ENCODE measurements at regions not wholly inside any gene's neighbourhood (a gene's known extent, or its start where the extent isn't known, plus 50 kb on each side); places are given as distances from the start of the nearest gene placed in this dataset.

DNA sequence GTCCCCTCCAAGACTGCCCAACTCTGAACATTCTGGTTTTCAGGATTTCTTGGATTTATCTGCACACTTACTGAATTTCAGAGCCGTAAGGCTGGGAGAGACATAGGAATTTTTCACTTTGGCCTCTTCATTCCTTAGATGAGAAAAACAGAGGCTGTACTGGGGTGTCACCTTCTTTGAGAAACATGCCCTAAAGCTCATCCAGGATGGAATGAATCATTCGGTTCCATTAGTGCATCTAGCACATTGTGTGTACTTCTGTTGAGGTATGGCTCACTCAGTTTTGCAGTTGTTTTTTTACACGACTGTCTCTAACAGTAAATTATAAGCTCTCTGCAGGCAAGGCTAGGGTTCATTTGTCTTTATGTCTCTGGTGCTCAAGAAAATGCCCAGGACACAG, 383.4 kb downstream of the GATA3 start:
- POLR2A ChIA-PET = interaction anchor here (0.6 to 1.8 kb wide), 8 partner anchors 9 to 377 kb away, joined by 3 to 7 read pairs (median 4); no protein-coding TSS in a partner anchor

GRCh38 chr10:8438603-8439002, 384.1 kb downstream of the GATA3 start:
- no peaks in the 10 kb centered on the region for H3K27me3 ChIP-seq (ENCODE audit: control insufficient read depth in 1 of 2, insufficient read depth in 2 of 2, low read length in 2 of 2)
- no peaks in the 10 kb centered on the region for H3K9me3 ChIP-seq (ENCODE audit: control insufficient read depth in 1 of 2, insufficient read depth in 1 of 2, low read length in 2 of 2)
- no peak overlapping the region for H3K4me3 ChIP-seq (ENCODE audit: low read length)
- TF ChIP-seq, protein P1, sequence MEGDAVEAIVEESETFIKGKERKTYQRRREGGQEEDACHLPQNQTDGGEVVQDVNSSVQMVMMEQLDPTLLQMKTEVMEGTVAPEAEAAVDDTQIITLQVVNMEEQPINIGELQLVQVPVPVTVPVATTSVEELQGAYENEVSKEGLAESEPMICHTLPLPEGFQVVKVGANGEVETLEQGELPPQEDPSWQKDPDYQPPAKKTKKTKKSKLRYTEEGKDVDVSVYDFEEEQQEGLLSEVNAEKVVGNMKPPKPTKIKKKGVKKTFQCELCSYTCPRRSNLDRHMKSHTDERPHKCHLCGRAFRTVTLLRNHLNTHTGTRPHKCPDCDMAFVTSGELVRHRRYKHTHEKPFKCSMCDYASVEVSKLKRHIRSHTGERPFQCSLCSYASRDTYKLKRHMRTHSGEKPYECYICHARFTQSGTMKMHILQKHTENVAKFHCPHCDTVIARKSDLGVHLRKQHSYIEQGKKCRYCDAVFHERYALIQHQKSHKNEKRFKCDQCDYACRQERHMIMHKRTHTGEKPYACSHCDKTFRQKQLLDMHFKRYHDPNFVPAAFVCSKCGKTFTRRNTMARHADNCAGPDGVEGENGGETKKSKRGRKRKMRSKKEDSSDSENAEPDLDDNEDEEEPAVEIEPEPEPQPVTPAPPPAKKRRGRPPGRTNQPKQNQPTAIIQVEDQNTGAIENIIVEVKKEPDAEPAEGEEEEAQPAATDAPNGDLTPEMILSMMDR (IDR thresholded peaks at IDR 0.05) = no peak
- H3K36me3 ChIP-seq (ENCODE audit: insufficient read depth, low read length) = no peaks in the 10 kb centered on the region
- no peaks in the 10 kb centered on the region for H3K9me3 Mint-ChIP-seq
- DNase-seq (peak in 4 of 14 experiments; percentile 22 to 75 (median 57)), ATAC-seq (ENCODE audit: poor library complexity) (peak; percentile 78)
- H3K4me3 Mint-ChIP-seq = peak overlapping the region; percentile 21
- H3K27ac Mint-ChIP-seq = peak overlapping the region; percentile 54
- no peaks in the 10 kb centered on the region for H3K27me3 Mint-ChIP-seq
- H3K4me1 ChIP-seq (ENCODE audit: insufficient read depth, low read length) = peaks cover 23% of the 10 kb centered on the region
- intact Hi-C loops (cut with DNase I, micrococcal nuclease) = no loop called here
- no peaks in the 10 kb centered on the region for H3K36me3 Mint-ChIP-seq (ENCODE audit: low read depth)
- H3K4me1 Mint-ChIP-seq (ENCODE audit: low read depth) = peaks cover 30% of the 10 kb centered on the region
- CTCF ChIA-PET = interaction anchor here (1.0 kb wide), 1 partner anchor 11 kb away, joined by 3 read pairs; no protein-coding TSS in a partner anchor
- POLR2A ChIA-PET = interaction anchor here (0.6 to 1.8 kb wide), 9 partner anchors 10 to 378 kb away, joined by 3 to 7 read pairs (median 4); no protein-coding TSS in a partner anchor
- no peak overlapping the region for H3K27ac ChIP-seq (ENCODE audit: low read depth in 1 of 2, low read length in 2 of 2)

More for the DNA sequence above, 383.4 kb downstream of the GATA3 start:
- Mint-ChIP-seq H3K9me3 (no peaks in the 10 kb centered on the region), H3K4me3 (no peak overlapping the region), H3K27ac (peak overlapping the region; percentile 54), H3K27me3 (no peaks in the 10 kb centered on the region), H3K4me1 (ENCODE audit: low read depth) (peaks cover 27% of the 10 kb centered on the region), H3K36me3 (ENCODE audit: low read depth) (no peaks in the 10 kb centered on the region)
- Histone ChIP-seq H3K4me1 (ENCODE audit: insufficient read depth, low read length) (peaks cover 23% of the 10 kb centered on the region), H3K9me3 (ENCODE audit: control insufficient read depth in 1 of 2, insufficient read depth in 1 of 2, low read length in 2 of 2) (no peaks in the 10 kb centered on the region), H3K27me3 (ENCODE audit: control insufficient read depth in 1 of 2, insufficient read depth in 2 of 2, low read length in 2 of 2) (no peaks in the 10 kb centered on the region), H3K36me3 (ENCODE audit: insufficient read depth, low read length) (no peaks in the 10 kb centered on the region), H3K27ac (ENCODE audit: low read depth in 1 of 2, low read length in 2 of 2) (no peak overlapping the region), H3K4me3 (ENCODE audit: low read length) (no peak overlapping the region)
- TF ChIP-seq, protein P1 (IDR thresholded peaks at IDR 0.05) = no peak
- no peak for ATAC-seq (ENCODE audit: poor library complexity)
- no peak for DNase-seq
- CTCF ChIA-PET = no interaction called here
- intact Hi-C loops (cut with DNase I, micrococcal nuclease) = no loop called here

DNA sequence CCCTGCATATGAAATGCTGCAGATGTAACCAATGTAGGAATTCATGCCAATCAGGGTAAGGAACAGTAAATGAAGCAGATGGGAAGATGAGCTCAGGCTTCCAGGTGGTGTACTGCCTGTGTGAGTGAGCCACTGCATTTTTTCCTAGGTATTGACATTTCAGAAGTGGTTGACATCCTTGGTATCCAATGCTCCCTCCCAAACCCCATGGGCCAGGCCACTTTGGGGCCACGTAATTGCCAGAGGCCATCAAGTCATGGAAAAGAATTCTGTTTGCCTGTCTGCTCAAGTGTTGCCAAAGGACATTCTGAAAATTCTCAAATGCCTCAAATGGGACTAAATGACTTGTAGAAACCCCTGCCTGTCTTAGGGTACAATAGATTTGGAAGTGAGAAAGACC, 384.6 kb downstream of the GATA3 start:
- ATAC-seq (ENCODE audit: poor library complexity) = no peak
- intact Hi-C loops (cut with DNase I, micrococcal nuclease) = no loop called here
- Histone ChIP-seq H3K27me3 (ENCODE audit: control insufficient read depth in 1 of 2, insufficient read depth in 2 of 2, low read length in 2 of 2) (no peaks in the 10 kb centered on the region), H3K4me3 (ENCODE audit: low read length) (no peak overlapping the region), H3K4me1 (ENCODE audit: insufficient read depth, low read length) (peaks cover 23% of the 10 kb centered on the region), H3K27ac (ENCODE audit: low read depth in 1 of 2, low read length in 2 of 2) (no peak overlapping the region), H3K9me3 (ENCODE audit: control insufficient read depth in 1 of 2, insufficient read depth in 1 of 2, low read length in 2 of 2) (no peaks in the 10 kb centered on the region), H3K36me3 (ENCODE audit: insufficient read depth, low read length) (no peaks in the 10 kb centered on the region)
- POLR2A ChIA-PET = interaction anchor here (0.7 to 1.8 kb wide), 7 partner anchors 10 to 107 kb away, joined by 3 to 7 read pairs (median 4); no protein-coding TSS in a partner anchor
- TF ChIP-seq, protein P1 (IDR thresholded peaks at IDR 0.05) = no peak
- no peaks in the 10 kb centered on the region for H3K27me3 Mint-ChIP-seq
- H3K9me3 Mint-ChIP-seq = no peaks in the 10 kb centered on the region
- no peak overlapping the region for H3K4me3 Mint-ChIP-seq
- CTCF ChIA-PET = interaction anchor here (1.0 kb wide), 1 partner anchor 11 kb away, joined by 3 read pairs; no protein-coding TSS in a partner anchor
- peaks cover 35% of the 10 kb centered on the region for H3K4me1 Mint-ChIP-seq (ENCODE audit: low read depth)
- H3K27ac Mint-ChIP-seq = peak overlapping the region; percentile 54
- DNase-seq = no peak
- H3K36me3 Mint-ChIP-seq (ENCODE audit: low read depth) = no peaks in the 10 kb centered on the region

All from CD4-positive, alpha-beta T cell (primary cell).